GM19193 (cell line): ENCODE measurements at regions not wholly inside any gene's neighbourhood (a gene's known extent, or its start where the extent isn't known, plus 50 kb on each side); places are given as distances from the start of the nearest gene placed in this dataset.

Source experiments
- POLR2A ChIP-seq: IDR thresholded peaks from 4 replicates; pipeline ENCODE4 v1.6.1; 2011; ENCODE audit not compliant: insufficient read depth, insufficient read length; ENCODE audit errors: extremely low read depth

DNA sequence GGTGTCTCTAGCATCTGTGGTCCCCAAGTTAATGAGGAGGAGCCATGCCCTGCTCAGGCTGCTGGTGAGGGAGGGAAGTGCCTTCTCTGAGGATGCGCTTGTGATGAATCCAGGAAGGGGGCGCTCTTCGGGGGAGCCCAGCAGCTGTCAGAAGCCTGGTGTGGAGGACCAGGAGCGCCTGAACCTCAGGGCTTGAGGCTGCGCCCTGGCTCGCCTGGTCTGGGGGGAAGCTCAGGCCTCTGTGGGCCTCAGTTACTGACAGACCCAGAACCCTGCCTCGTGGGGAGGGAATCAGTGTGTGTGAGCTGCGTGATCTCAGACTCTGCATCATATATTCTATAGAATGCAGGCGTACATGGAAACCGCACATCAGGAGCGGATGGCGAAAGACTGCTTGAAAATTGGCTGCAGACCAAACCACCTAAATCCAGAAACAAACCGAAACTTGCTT, 126.1 kb downstream of the SEC14L1 start:
- TF ChIP-seq POLR2A = no peak

DNA sequence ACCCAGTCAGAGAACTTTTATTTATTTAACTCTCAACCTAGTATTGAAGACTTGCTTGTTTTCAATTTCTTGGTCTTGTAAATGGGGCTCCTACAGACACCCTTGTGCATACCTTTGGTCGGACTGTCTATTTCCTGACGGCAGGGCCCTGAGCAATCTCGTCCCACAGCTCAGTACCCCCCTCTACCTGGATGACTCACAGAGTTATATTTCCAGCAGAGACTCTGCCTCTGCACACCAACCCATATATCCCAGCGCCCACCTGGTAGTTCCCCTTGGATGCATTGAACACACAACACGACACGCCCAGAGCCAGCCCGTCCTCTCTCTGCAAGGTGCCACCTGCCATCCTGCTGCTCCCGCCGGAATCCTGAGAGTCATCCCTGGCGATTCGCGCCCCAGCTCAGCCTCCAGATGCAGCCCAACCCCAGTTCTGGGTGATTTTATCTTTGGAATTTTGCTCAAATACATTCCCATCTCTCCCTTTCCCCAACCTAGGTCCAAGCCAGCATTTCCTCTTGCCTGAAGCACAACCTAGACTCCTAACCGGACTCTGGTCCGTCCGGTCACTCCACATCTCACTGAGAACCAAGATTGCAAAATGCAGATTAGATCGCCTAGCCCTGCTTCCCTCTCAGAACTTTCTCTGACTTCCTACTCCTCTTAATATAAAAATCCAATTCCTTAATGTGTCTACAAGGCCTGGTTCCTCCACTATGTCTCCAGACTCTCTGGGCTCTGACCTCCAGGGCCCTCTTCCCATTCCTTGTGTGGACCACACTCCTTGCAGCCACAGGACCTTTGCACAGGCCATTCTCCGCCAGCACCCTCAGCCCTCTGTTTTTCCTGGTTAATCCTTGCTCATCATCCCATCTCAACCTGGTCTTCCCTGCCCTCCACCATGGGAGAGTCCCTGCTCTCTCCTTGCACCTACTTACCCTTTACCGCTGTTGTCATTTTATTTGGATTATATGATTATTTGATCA, 129.2 kb downstream of the SEC14L1 start:
- TF ChIP-seq POLR2A = no peak

DNA sequence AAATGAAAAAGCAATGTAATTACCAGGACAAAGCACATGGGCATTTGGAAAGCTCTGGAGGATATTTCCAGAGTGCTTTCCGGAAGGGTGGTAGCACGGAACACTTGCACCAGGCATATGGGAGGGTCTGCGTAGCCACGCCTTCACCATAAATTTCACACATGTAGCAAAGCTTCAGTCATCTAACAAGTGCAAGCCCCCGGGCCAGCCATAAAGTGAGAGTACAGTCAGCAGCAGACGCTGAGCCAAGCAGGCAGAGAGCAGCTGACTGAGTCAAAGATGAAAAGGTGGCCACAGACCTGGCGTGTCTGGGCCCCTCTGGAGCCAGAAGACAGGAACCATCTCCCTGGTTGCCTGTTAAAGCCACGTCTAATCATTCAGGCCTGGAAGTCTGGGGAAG, 130.6 kb downstream of the SEC14L1 start:
- TF ChIP-seq POLR2A = no peak

DNA sequence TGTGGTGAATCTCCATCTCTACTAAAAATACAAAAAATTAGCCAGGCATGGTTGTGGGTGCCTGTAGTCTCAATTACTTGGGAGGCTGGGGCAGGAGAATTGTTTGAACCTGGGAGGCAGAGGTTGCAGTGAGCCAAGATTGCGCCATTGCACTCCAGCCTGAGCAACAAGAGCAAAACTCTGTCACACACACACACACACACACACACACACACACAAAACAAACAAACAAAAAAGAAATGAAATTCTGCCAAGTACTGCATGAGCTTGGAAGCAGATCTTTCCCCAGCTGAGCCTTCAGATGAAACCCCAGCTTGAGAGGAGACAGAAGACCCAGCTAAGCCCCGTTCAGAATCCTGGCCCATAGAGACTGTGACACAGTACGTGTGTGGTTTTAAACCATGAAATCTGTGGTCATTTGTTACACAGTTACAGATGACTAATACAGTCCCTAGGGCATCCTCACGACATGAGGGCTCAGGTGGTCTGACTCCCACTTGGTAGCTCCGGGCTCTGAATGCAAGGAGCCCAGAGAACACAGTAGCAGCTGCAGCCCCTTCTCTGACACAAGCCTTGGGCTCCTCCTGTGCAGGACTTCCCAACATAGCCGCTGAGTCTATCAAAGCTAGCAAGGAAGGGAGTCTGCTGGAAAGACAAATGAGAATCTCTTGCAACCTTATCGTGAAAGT, 132.8 kb downstream of the SEC14L1 start:
- TF ChIP-seq POLR2A = no peak

DNA sequence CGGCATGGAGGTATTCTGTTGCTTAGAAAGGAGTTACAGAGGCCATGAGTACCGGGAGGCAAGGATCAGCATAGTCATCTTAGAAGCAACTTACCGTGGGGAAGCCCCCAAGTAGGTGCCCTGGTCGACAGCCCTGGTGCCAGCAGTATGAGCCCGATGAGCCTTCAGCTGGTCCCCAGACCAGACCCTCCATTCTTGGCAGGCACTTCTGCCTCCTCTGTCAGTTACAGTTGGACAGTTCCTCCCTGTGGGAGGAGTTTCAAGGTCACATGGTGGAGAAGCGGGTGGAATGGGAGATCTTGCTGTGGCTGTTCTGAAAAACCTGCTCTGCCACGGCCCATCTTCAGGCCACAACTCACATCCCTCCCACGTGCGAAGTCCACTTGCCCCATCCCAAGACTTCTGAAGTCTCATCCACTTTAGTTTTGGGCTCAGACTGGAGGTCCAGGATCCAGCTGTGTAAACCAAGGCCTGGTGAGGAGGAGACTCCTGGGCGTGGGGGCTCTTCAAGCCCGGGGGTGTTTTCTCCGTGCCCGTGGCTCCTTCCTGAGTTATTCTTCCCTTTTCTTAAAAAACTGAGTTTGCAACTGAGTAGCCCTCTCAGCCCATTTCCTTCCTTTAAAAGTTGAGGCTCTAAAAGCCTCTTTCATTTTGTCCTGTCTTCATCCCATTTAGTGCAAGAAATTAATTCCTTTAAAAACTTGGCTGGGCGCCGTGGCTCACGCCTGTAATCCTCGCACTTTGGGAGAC, 133.5 kb downstream of the SEC14L1 start:
- TF ChIP-seq POLR2A = no peak

DNA sequence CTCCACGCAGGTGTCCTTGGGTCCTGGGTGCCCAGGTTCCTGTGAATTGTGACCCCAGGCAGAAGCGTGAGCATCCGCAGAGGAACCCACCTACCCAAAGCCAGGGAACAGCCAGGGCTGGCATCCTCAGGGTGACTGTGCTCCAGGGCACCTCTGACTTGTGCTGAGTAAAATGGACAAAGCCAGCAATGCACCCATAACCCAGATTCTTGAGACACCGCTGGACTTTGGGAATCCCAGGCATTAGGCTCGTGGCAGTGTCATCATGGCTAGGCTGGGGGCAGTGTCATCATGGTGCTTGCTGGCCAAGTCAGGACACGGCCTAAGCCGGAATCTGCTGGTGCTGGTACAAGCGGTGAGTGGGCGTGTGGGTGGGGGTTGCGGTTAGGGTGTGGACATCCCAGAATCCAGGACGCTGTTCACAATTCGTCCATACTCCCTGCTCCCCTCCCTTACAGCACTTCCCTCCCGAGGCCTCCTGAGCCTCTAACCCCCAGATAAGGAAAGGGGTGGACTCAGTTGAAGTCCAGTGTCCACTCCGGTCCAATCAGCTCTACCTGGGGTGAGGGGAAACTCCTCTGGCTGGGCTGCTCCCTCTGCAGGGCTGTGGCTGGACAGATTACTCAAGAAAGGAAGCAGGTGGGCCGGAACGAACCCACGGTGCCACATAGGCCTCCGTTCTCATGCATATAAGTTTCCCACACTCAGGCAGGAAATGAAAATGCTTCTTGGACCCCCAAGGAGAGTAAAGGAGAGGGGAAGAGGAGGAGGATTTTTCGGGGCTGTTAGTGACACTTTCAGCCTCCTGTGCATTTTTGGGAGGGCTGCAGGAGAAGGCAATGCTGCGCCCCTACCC, 138.9 kb downstream of the SEC14L1 start:
- TF ChIP-seq POLR2A = no peak

DNA sequence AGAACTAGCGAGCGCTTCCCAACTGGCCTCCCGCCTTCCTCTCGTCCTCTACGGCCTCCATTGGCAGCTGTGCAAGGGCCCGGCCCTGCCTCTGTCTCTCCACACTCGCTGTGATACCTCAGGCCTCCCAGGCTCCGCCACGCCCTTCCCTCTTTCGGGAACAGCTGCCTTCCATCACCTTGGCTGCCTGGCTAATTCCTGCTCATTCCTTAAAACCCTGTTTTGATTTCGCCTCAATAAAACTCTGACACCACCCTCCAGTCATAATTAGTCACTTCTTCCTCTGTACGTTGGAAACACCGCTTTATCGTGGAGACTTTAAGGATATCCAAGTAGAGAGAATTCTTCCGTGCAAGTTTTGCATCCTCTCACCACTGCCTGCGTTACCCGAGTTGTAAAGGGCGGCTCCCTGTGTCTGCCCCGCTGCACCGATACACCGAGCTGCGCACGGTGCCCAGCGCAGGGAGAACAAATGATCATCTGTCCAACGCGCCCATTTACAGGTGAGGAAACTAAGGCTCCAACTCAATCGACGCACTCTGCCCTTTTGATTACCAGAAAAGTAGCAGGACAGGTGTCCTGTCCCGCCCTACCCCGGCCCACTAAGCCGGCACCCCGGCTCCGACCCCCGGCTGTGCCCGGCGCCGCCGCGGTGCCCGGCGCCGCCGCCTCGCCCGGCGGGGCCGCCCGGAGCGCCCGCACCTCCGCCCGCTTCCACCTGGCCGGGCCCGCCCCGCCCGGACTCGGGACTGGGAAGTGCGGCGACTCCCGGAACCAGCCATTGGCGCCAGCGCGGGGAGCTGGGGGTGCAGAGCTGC, 139.7 kb downstream of the SEC14L1 start:
- TF ChIP-seq POLR2A = no peak

DNA sequence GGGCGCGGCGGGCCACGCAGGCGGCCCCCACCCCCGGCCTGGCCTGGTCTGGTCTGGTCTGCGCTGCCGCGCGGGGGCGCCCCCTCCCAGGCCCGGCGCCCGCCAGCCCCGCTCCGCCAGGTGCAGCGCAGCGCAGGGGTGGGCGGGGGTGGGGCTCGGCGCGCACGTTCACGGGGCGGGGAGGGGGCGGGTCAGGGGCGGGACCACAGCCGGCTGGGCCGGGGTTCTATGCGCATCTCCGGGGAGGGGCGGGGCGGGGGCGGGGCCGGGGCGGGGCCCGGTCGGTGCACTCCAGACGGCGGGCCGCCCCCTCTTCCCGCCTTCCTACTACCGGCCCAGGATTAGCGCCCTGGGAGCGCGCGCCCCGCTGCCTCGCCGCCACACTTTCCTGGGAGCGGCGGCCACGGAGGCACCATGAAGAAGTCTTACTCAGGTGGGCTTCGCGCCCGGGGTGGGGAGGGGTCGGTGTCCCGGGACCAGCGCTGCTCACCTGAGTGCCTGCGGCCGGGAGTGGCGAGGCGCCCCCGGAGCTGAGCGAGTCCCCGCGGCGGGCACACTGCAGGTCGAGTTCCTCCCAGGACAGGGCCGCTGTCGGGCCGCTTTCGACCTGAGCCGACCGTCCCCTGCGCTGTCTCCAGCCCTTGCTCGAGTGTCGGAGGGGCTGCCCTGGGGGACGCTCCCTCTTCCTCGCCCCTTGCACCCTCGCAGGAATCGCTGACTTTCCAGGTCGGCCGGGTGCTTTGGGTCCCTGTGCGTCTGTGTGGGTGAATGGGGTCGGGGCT, 140.5 kb downstream of the SEC14L1 start:
- no peak for TF ChIP-seq POLR2A

DNA sequence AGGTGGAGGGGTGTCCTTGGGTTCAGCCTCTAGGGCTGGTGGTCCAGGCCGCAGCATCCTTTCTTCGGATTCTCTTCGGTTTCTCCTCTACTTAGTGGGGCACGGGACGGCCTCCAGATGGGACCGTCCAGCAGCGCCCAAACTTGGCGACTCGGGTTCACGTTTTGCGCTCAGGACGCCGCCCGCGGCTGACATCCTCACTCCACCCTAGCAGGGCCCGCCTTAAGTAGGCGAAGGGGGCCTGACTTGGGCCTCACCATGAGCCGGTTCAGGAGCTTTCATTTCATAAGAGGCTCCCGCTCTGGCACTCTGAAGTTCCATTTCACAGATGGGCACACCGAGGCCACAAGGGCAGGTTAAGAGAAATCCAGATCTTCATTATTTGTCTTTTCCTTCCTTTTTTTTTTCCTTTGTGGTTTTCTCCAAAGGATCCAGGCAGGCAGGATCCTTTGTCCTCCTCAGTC, 141.2 kb downstream of the SEC14L1 start:
- no peak for TF ChIP-seq POLR2A

DNA sequence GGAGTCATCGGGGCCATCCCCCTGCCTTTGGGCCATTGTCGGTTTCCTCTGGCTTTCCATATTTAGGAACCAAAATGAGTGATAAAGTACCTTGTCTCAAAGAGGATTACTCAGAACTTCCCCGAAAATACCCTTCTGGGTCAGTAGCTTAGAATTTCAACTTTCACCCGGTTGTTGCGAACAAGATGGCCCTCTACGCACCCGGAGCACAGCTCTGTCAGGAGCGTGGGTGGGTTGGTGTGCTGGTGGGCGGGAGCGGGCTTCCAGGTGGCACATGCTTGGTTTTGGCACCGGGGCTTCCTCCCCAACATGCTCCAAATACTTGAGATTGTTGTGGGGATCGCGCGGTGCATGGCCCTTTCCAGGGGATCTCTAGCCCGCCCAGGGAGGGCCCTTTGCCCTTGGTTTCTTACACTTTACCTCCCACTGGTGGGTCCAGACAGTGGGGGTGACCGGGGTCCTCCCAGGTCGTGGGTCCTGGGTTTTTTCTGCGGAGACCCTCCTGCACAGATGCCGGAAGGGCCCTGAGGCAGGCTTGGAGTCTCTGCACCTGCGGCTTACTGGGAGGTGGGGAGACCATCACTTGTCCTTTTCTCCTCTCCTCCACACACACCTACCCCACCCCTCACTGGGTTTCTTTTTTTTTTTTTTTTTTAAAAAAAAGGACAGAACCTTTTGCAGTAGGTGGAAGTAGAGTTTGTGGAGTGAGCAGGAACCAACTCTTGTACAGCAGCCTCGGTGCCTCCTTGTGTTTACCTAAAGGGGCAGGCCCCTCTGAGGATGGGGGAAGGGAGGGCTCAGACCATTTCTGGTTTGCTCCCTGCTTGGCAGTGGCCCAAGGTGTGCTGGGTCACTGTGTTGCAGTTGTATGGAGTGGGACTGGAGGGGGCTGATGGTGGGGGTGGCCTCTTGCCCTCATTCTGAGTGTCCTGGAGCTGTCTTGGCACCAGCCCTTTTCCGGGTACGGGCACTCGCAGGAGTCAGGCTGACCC, 142.1 kb downstream of the SEC14L1 start:
- TF ChIP-seq POLR2A = no peak

DNA sequence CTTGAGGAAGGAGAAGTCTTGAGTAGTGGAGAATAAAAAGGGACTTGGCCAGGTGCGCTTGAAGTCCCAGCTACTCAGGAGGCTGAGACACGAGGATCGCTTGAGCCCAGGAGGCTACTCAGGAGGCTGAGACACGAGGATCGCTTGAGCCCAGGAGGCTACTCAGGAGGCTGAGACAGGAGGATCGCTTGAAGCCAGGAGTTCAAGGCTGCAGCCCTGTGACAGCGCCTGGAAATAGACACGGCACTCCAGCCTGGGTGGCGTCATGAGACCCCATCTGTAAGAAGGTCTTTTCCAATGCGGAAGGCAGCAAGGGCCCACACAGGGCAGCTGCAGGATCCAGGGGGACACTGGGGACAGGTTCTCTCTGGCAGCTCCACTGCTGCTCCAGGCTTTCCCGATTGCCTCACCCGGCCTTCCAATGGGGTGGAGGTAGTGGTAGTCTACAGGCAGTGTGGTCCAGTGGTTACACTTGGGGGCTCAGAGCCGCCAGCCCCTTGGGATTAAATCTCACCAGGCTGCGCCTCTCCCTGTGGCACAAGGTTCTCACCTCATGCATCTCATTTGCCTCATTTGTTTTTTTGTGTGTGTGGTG, 143.4 kb downstream of the SEC14L1 start:
- no peak for TF ChIP-seq POLR2A
